ENCODE measurements at regions not wholly inside any gene's neighbourhood (a gene's known extent, or its start where the extent isn't known, plus 50 kb on each side); places are given as distances from the start of the nearest gene placed in this dataset.

DNA sequence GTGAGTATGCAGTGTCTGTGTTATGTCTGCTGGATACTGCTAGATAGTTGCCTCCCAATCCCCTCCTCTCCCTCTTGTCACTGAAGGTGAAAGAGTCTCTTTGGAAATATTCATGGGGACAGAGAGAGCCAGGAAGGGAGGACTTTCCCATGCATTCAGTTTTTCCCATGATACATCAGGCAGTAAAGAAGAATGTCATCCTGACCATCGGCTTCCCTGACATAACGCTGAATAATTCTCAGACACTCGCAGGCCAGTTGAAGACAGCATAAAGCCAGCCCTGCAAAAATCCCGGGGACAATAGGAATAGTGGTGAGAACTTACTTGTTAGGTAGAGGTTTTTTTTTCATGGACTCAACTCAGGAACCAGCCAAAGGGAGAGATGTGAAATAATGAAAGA, 58.1 kb downstream of the KLF4 start:
- DNase-seq, result no peak

DNA sequence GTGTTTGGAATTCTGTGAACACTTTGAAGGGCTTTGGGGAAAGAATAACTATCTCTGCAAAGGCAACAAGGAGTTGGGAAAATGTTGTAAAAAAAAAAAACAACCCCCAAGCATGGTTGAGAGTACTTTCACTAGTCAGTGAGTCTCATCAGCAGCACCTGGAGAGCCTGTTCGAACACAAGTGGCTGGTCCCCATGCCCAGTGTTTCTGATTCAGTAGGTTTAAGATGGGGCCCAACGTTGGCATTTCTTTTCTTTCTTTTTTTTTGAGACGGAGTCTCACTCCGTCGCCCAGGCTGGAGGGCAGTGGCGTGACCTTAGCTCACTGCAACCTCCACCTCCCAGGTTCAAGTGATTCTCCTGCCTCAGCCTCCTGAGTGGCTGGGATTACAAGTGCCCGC, 59.5 kb downstream of the KLF4 start:
- no peak for DNase-seq

DNA sequence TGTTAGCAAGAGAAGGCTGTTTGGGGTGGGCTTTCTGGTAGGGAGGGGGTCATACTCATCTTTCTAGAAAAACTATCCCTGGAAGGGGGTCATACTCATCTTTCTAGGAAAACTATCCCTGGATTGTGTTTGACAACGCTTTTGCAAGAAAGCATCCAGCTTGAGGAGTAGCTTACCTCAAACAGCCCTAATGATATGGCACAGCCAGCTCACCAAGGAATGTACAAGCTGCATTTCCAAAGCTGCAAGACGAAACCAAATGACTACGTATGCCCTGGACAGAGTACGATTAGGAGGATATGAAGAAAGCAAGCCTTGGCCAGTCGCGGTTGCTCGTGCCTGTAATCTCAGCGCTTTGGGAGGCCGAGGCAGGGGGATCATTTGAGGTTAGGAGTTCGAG, 63.4 kb downstream of the KLF4 start:
- DNase-seq, result no peak

DNA sequence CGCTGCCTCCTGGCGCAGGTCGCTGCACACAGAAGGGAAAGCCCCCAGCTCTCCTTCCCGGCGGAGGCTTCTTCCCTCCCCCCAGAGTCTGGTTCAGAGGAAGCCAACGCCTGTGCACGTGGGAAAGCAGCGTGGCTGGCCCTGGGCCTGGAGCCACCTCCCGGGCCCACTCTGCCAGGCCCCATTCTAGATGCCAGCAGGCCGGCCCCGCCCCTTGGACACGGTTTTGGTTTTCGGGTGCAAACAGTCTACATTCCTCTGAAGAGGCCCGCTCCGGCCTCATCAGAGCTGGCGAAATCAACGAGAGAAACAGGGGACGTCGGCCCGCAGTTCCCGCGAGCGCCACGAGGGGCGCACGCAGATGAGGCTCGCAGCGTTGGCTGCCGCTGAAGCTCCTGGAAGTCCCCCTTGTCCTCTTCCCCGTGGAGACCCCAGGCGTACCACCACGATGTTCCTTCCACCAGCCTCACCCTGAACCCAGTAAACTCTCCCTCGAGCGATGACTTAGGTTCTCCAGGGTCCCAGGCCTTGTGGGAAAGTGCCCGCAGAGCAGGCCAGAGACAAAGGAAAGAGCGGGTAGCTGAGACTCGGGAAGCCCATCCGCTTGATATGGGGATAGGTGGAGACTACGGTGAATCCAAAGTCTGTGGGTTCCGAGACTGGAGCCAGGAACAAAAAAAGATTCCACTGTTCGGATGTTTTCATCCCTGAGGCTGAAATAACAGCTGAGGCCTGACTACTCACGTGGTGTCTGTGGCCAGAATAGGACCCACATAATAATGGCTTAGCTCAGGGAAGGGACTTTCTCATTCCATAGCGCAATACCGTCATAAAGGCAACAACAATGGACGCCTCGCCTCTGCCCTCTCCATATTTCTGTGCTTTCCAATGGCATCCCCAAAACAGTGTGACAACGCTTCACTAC, 64.2 kb downstream of the KLF4 start:
- peak; percentile 83 for DNase-seq

DNA sequence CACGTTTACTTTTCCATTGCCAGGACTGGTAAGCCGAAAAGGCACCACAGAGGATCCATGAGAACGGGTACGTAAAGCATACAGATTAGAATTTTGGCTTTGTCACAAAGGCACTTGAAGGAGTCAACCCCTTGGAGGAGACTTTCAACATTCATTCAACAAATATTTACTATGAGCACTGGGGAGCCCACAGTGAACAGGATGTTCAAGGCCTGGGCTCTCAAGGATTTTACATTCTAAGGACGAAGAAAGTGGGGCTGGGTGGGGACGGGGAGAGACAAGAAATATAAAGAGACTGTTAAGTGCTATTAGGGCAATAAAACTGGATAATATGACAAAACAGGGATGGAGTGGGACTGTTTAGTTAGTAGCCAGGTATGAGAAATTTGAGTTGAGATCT, 66.0 kb downstream of the KLF4 start:
- no peak for DNase-seq

DNA sequence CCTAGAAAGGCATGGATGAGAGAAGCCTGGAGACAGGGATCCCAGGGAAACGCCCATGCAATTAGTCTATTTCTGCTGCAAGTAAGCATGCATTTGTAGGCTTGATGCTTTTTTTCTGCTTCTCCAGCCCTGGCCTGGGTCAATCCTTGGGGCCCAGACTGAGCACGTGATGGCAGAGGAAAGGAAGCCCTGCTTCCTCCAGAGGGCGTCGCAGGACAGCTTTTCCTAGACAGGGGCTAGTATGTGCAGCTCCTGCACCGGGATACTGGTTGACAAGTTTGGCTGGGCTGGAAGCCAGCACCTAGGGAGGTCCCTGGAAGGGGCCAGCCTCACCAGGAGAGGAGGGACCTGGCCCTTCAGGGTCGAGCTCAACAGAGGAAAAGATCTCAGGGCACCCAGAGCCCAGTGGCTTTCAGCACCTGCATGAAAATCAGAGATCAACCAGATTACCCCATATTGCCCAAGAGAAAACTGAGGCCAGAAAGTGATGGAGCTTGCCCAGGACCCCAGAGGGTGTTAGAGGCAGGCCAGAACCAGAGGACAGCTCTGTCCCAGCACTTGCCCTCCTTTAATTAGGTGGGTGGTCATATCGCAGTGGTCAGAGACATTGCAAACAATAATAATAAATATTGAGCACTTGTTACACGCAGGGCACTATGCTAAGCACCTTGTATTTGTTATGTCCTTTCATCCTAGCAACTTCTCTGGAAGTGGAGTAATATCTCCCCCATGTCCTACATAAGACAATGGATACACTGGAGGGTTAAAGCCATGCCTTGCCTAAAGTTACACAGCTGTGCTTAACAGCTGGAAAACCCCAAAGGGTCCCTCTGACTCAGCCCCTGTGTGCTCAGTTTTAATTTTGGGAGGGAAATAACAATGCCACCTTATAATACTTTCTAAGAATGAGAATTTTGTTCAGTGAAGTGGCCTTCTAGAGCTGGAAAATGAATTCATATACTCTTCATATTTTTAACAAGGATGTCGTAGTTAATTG, 67.1 kb downstream of the KLF4 start:
- no peak for DNase-seq

DNA sequence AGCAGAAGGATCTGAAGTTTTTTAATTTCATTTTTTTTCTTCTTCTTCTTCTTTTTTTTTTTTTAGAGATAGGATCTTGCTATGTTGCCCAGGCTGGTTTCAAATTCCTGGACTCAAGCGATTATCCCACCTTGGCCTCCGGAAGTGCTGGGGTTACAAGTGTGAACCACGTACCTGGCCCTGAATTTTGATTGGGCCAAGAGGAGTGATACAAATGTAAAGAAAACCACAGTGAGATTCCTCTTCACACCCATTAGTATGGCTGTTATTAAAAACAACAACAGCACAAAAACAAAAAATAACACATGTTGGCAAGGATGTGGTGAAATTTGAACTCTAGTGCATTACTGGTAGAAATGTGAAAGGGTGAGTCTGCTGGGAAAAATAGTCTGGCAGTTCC, 79.1 kb downstream of the KLF4 start:
- no peak for DNase-seq

DNA sequence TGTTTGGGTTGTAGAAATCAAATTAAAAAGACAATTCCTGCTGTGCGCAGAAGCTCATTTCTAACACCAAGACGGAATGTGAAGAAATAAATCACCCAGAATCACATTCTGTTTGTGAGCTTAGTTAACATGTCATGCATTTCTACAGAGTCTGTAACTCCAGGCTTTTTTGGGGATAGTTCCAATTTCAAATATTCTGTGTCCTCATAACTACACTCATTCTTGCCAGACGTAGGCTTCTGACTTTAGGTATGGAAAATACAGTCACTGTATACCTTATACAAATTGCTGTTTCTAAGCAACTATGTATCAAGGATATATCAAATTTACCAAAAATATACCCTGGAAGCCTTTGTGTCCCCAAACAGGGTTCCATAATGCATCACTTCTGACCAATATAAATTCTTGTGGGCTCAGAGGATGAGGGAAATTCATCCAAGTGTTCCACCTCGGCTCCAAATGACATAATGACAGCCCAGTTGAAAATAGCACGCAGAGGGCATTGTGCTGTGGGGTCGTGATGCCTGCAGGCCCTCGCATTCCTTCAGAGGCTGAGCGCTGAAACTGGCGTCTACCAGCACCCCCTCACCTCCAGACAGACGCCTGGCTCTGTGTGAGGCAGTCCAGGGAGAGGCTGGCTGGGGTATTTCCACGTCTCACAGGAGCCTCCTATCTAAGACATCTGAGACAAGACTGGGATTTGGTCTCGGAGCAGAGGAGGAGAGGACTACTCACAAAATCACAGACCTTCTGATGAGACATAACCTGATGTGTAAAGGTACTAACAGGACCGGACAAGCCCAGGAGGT, 79.8 kb downstream of the KLF4 start:
- no peak for DNase-seq

DNA sequence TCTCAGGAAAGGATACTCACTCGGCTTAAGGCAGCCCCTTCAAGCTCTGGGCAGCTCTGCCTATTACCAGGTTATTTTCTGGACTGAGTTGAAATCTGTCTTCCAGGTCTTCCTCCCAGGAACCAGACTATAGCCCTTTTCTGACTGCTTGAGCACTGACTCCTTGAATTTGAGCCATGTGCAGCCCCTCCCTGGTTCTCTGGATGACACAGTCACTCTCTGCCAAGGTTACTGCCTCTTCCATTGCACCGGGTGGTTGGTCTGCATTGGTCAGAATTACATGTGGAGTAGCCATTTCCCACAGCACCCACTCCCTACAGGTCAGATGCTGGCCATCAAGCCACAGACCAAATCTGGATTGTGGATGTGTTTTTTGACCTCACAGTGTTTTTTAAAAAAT, 81.9 kb downstream of the KLF4 start:
- no peak for DNase-seq

DNA sequence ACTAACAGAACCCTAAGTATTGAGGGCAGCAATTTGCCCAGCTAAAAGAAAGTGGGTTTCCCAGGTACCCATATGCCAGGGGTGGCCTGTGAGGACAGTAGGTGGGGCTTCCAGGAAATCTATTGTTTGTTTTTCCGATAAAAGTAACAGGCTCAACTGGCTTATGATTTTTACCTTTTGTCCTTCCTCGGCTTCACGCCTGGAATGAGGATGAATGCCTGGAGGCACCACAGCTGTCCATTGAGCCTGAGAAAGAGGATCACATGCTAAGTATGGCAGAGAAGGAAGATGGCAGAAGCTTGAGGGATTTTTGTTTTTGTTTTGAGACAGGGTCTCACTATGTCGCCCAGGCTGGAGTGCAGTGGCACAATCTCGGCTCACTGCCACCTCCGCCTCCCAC, 84.1 kb downstream of the KLF4 start:
- DNase-seq, result no peak

DNA sequence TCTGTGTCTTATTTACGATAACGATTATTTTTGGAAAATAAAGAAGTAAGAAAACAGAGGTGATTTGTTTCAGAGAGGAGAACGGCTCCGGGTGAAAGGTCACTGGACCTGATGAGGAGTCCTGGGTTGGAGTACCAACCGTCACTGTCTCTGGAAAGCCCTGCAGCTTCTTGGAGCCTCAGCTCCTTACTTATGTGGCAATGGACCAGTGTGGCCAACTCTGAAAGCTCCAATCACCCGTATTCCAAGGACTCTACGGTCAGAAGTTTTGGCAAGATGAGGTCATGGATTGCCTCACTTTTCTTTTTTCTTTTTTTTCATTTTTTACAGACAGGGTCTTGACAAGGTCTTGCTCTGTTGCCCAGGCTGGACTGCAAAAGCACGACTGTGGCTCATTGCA, 84.8 kb downstream of the KLF4 start:
- no peak for DNase-seq

DNA sequence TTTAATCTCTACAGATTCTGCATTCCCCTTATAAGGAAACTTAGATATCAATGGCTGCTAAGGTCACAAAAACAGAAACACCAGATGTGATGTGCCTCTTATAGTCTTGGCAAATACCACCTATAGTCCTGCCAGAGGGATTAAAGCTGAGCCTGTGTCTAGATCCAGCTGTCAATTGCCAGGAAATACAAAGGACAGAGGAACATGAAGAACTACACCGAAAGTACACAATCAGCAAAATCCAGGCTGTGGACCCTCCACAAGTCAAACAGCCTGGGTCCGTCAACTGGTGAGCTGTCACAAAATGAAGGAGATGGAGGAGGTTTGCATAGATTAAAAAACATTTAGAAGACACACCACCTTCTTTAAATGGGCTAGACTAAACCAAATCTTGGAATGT, 85.4 kb downstream of the KLF4 start:
- no peak for DNase-seq

DNA sequence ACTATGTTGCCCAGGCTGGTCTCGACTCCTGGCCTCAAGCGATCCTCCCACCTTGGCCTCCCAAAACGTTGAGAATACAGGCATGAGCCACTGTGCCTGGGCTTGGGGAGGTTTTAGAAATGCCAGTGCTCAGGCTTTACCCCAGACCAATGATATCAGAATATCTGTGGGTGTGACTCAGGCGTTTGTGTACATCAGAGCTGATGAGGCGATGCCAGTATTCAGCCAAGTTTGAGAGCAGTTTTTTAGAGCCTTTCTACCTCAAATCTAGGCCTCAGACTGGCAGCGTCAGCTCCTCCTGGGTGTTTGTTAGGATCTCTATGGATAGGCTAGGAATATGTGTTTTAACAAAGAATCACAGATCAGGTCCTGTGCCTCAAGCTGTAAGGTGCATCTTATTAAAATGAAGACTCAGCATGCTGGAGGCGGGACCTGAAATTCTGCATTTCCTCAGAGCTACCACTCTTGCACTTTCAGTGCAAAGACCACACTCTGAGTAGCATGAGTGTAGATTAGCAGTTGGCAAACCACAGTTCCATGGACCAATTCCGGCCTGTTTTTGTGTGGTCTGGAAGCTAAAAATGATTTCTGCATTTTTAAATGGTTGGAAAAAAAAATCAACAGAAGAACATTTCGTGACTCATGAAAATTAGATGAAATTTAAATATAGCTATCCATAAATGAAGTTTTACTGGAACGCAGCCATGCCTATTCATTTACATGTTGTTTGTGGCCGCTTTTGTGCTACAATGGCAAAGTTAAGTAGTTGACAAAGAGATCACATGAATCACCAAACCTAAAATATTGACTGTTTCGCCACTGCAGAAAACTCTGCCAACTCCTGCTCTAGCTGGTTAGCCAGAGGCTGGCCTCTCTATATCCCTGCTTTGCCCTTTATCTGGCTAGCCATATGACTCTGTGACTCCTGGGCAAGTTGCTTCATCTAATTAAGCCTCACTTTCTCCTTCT, 92.2 kb downstream of the KLF4 start:
- no peak for DNase-seq

DNA sequence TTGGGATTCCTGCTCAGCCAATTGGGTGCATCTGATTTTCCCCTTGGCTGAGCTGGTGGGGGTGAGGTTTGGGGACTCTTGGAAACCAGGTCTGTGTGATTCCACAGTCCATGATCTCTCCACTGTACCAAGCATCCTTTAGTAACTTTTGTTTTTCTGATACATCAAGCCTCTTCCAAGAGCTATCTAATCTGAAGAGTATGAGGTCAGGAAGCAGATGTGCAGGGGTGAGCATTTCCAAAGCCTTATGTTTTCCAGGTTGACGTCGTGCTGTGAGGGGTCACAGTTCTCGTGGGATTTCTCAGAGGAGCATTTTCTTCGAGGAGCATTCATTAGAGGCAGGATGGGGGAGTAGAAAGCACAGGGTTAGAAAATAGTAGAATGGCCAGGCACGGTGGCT, 95.3 kb downstream of the KLF4 start:
- DNase-seq, result no peak

DNA sequence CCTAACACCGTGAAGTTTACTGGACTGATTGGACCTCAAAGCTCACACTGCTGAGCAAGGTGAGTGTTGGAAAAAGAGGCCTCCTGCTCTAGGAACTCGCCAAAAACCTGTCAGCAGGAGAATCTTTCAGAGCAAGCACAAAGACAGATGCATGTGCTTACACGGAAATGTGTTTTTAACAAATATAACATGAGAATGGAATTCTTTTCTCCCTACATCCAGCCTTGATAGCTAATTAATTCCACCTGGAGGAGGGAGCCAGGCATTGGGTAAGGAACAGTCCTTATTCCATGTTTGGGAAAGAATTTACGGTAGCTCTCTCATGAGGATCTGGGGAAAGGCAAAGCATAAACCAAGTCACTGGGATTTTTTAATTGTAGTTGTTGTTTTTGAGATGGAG, 98.8 kb downstream of the KLF4 start:
- DNase-seq, result no peak

DNA sequence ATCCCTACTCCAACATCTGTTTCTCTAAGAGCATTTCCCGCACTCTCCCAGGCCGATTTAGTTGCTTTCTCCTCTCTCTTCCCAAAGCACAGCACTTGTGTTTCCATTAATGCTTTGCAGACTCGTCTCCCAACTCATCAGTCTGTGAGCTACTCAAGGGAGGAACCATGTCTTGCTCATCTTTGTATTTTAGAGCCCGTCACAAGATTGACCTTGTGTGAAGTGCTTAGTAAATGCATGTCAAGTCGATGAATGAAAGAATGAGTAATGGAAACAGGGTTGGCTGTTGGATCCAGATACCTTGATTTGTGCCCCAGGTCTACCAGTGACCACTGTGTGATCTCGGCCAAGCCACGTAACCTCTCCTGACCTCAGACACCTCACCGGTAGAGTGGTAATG, 99.3 kb downstream of the KLF4 start:
- no peak for DNase-seq

DNA sequence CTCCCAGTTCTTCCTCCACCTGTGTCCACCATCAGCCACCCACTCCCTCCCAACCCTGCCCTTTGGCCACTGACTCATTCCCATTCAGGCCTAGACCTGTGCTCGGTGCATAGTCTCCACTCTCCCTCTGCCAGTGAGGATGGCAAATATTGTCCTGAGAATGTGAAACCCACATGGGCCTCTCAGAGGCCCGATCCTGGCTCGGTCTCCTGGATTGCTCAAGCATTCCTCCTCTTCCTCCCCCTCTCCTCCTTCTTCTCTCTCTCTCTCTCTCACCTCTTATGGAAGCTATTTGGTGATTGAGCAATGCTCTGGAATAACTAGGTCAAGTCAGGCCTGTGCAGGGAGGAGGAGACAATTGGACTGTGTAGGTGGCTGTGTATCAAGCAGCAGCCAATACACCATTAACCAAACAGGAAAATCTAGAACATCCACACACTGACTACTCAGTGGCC, 99.9 kb downstream of the KLF4 start:
- DNase-seq, result no peak

DNA sequence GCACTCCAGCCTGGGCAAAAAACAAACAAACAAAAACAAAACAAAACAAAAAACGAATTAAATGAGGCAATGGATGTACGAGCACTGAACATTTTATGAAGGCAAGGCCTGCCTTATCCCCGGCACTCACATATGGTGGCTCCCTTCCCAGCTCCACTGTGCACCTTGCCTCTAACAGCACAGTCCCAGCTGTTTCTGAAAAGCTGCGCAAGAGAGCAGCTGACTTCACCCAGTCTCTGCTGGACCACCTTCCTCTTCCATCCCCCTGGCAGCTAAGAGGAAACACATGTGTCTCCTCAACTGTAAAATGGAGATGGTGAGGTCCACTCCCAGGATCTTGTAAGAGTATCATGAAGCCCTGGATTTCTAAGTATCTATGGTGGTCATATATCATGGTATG, 100.7 kb downstream of the KLF4 start:
- DNase-seq, result no peak

DNA sequence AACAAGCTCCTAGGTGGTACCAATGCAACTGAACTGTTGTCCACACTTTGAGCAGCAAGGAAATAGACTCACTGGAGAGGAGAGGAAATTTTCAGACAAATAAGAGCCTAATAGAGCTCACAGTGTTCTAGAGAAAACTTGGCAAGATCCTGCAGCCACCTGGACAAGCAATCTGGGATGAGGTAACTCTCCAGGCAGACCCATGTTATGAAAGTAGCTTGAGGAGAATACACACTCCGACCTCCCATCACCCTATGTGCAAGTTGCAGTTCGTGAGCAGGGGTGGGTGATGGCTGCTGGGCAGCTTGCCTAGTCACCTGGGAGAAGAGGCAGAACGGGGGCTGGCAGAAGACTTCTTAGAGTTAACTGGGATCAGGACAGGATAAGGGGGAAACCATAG, 102.2 kb downstream of the KLF4 start:
- DNase-seq, result no peak

DNA sequence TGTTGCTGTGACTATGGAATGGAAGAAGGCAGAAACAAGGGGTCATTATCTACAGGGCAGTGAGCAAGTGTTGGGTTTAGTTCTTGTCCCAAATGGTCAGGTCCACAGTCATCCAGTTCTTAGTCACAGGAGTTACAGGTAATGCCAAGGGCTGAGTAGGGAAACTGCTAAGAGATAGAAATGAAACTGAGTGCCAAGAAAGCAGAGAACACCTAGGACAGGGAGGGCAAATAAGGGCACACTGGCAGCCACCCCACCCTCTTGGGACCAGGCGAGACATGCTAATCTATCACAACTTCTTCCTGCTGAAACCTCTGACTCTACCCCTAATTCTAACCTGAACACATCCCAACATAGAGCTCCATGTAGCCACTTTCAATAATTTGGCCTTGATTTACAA, 103.2 kb downstream of the KLF4 start:
- no peak for DNase-seq
